PC-3 (cell line): ENCODE measurements at regions not wholly inside any gene's neighbourhood (a gene's known extent, or its start where the extent isn't known, plus 50 kb on each side); places are given as distances from the start of the nearest gene placed in this dataset.

Source experiments
- ATAC-seq: fragments of 200-7000 bp; cut with Tn5 transposase; 2 replicates; pipeline ENCODE4 v1.9.1; 2020; ENCODE audit warnings: mild to moderate bottlenecking, moderate library complexity
- BruUV-seq: library from RNA; stranded (reverse); fragments of 400-500 nt; replicated peaks from 2 replicates; lab custom pipeline; 2021; lab: Mats Ljungman, UMichigan
- CTCF ChIA-PET: fragments of 300-600 bp; sonication (Branson Sonifier 250); formaldehyde crosslinking; loops from one replicate; lab custom pipeline; 2022; ENCODE audit warnings: antibody characterized with exemption; lab: Charles Lee
- POLR2A ChIA-PET: fragments of 300-600 bp; sonication (Branson Sonifier 250); formaldehyde crosslinking; loops from one replicate; lab custom pipeline; 2022; ENCODE audit warnings: antibody characterized with exemption; ENCODE audit not compliant: unreplicated experiment; lab: Charles Lee
- DNase-seq: peaks from one replicate; pipeline ENCODE4 v3.0.0-alpha.2; 2015
- H2AFZ ChIP-seq: fragments of 300-600 bp; sonication (generic); 2 replicates; pipeline ENCODE4 v1.6.0; 2016; ENCODE audit warnings: antibody characterized with exemption, low read length
- H3F3A ChIP-seq: fragments of 300-600 bp; sonication (generic); one replicate; pipeline ENCODE4 v1.6.0; 2017; ENCODE audit warnings: antibody characterized with exemption, low read length, control low read depth, mild to moderate bottlenecking; ENCODE audit not compliant: unreplicated experiment
- H3K27ac ChIP-seq: fragments of 300-600 bp; sonication (generic); 2 replicates; pipeline ENCODE4 v1.5.1; 2016; ENCODE audit warnings: mild to moderate bottlenecking, low read length
- H3K27me3 ChIP-seq: fragments of 300-600 bp; sonication (generic); 2 replicates; pipeline ENCODE4 v1.6.1; 2016; ENCODE audit warnings: low read length, mixed read lengths
- H3K36me3 ChIP-seq: fragments of 300-600 bp; sonication (generic); 2 replicates; pipeline ENCODE4 v1.6.1; 2016; ENCODE audit warnings: low read depth, mixed run types, low read length, mixed read lengths
- H3K4me1 ChIP-seq: fragments of 300-600 bp; sonication (generic); 2 replicates; pipeline ENCODE4 v1.5.1; 2016; ENCODE audit warnings: low read length; ENCODE audit not compliant: insufficient read depth
- H3K4me2 ChIP-seq: fragments of 300-600 bp; sonication (generic); 2 replicates; pipeline ENCODE4 v1.6.0; 2016; ENCODE audit warnings: low read length
- H3K4me3 ChIP-seq: fragments of 300-600 bp; sonication (generic); 2 replicates; pipeline ENCODE4 v1.5.1; 2016; ENCODE audit warnings: mild to moderate bottlenecking, low read length, mixed read lengths
- H3K79me2 ChIP-seq: fragments of 300-600 bp; sonication (generic); 2 replicates; pipeline ENCODE4 v1.6.1; 2017; ENCODE audit warnings: low read length, mixed read lengths
- H3K9ac ChIP-seq: fragments of 300-600 bp; sonication (generic); 2 replicates; pipeline ENCODE4 v1.6.0; 2016; ENCODE audit warnings: mild to moderate bottlenecking, low read length
- H3K9me2 ChIP-seq: fragments of 300-600 bp; sonication (generic); replicated peaks from 2 replicates; pipeline ENCODE4 v1.6.1; 2016; ENCODE audit warnings: mixed run types, low read length, mixed read lengths
- H3K9me3 ChIP-seq: fragments of 300-600 bp; sonication (generic); 2 replicates; pipeline ENCODE4 v1.6.1; 2016; ENCODE audit warnings: low read length, mixed read lengths
- H4K20me1 ChIP-seq: fragments of 300-600 bp; sonication (generic); 2 replicates; pipeline ENCODE4 v1.6.1; 2016; ENCODE audit warnings: low read length, mixed read lengths
- EZH2 ChIP-seq: fragments of 300-600 bp; sonication (generic); IDR thresholded peaks from one replicate; pipeline ENCODE4 v1.6.1; 2017; ENCODE audit warnings: antibody characterized with exemption, mild to moderate bottlenecking, low read length; ENCODE audit not compliant: unreplicated experiment
- EZH2phosphoT487 ChIP-seq: fragments of 300-600 bp; sonication (generic); IDR thresholded peaks from 2 replicates; pipeline ENCODE4 v1.6.1; 2018; ENCODE audit warnings: mild to moderate bottlenecking, antibody characterized with exemption, low read length, borderline replicate concordance
- intact Hi-C: fragments of 100-400 bp; cut with micrococcal nuclease; formaldehyde crosslinking; loops from 2 replicates; pipeline ENCODE4 v1.9.0; 2023
- TF ChIP-seq, protein P1 (sequence below): fragments of 300-600 bp; sonication (generic); conservative IDR thresholded peaks from 2 replicates; pipeline ENCODE4 v1.5.1; 2017; ENCODE audit warnings: antibody characterized with exemption, low read depth, mild to moderate bottlenecking, low read length

DNA sequence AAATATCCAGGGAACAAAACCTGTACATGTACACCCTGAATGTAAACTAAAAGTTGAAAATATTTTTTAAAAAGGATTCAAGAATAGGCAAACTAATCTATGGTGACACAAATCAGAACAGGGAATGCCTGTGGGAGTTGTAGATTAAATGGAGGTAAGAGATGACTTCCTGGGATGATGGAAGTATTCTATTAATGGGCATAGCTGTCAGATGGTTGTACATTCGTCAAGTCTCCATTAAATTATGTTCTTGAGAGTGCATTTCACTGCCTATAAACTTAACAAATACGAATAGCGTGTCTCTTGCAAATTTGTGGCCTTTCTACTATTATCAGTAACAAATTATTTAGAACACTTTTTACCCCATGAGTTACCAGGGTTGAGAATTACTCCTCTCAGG lies 207.0 kb downstream of the HNMT start:
- Histone ChIP-seq H3K79me2 (no peaks in the 10 kb centered on the region), H3K4me1 (no peaks in the 10 kb centered on the region), H3K9me2 (0 out of 2 replicates have a peak, but pooled peaks cover 6% of the 10 kb centered on the region), H3K4me3 (no peak overlapping the region), H3K27ac (no peak overlapping the region), H2AFZ (no peak overlapping the region), H4K20me1 (no peaks in the 10 kb centered on the region), H3F3A (no peaks in the 10 kb centered on the region), H3K4me2 (no peak overlapping the region), H3K27me3 (no peaks in the 10 kb centered on the region), H3K36me3 (no peaks in the 10 kb centered on the region), H3K9me3 (no peaks in the 10 kb centered on the region), H3K9ac (no peak overlapping the region)
- TF ChIP-seq EZH2phosphoT487 (no peak), EZH2 (no peak)
- TF ChIP-seq, protein P1, sequence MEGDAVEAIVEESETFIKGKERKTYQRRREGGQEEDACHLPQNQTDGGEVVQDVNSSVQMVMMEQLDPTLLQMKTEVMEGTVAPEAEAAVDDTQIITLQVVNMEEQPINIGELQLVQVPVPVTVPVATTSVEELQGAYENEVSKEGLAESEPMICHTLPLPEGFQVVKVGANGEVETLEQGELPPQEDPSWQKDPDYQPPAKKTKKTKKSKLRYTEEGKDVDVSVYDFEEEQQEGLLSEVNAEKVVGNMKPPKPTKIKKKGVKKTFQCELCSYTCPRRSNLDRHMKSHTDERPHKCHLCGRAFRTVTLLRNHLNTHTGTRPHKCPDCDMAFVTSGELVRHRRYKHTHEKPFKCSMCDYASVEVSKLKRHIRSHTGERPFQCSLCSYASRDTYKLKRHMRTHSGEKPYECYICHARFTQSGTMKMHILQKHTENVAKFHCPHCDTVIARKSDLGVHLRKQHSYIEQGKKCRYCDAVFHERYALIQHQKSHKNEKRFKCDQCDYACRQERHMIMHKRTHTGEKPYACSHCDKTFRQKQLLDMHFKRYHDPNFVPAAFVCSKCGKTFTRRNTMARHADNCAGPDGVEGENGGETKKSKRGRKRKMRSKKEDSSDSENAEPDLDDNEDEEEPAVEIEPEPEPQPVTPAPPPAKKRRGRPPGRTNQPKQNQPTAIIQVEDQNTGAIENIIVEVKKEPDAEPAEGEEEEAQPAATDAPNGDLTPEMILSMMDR, result no peak
- intact Hi-C loops, result no loop called here
- ATAC-seq, result no peak
- POLR2A ChIA-PET, result no interaction called here
- no peak for DNase-seq
- CTCF ChIA-PET, result no interaction called here
- BruUV-seq, result no TSS peak

DNA sequence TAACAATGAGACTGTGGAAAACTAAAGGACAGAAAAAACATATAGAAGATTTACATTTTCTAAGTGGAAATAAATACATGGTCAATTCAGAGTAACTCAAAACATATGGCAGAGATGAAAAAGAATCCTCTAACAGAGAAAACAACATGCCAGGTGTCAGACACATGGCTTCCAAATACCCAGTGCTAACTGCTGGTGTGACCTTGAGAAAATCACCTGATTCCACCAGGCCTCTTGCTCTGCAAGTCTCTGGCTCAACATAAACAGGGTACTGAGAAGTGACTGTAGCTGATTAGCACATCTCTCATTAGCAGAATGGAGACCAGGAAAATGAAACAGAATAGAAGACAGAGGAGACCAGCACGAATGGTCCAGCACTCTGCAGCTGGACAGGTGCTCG lies 210.8 kb downstream of the HNMT start:
- no peaks in the 10 kb centered on the region for H3K4me1 ChIP-seq
- intact Hi-C loops, result no loop called here
- no peak overlapping the region for H3K27ac ChIP-seq
- DNase-seq (no peak), ATAC-seq (no peak)
- H3K9ac ChIP-seq, result no peak overlapping the region
- H3F3A ChIP-seq, result no peaks in the 10 kb centered on the region
- no peaks in the 10 kb centered on the region for H3K9me3 ChIP-seq
- no TSS peak for BruUV-seq
- H2AFZ ChIP-seq, result no peak overlapping the region
- H3K4me2 ChIP-seq, result no peak overlapping the region
- POLR2A ChIA-PET, result no interaction called here
- H4K20me1 ChIP-seq, result no peaks in the 10 kb centered on the region
- no peak overlapping the region for H3K4me3 ChIP-seq
- CTCF ChIA-PET, result no interaction called here
- TF ChIP-seq EZH2, result no peak
- TF ChIP-seq, protein P1, result no peak
- TF ChIP-seq EZH2phosphoT487, result no peak
- H3K27me3 ChIP-seq, result no peaks in the 10 kb centered on the region
- H3K9me2 ChIP-seq, result no peaks in the 10 kb centered on the region
- H3K79me2 ChIP-seq, result no peaks in the 10 kb centered on the region
- H3K36me3 ChIP-seq, result no peaks in the 10 kb centered on the region

DNA sequence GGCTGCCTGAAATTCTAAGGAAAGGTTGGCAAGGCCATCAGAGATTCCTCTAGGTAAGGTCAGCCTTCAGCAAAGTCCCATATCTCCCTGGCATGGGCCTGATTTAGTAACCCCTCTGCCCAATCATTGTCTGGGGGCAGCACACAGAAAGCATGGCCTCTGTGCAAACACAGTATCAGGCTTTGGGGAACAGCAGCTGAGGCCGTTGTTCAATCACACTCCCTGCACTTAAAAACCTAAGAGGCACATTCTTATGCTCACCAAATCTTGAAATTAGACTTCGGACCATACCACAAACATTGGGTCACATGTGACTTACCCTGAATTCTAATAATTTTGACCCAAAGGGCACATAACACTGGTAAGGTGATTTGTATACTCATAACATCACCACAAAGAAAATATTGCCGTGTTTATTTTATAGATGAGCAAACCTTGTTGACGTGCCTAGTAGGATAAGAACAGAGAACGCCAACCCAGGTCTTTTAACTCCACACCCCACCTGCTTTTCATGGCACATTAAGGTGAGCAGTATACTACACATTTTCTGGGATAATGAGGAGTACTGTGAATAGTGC lies 212.7 kb downstream of the HNMT start:
- BruUV-seq, result no TSS peak
- H3K9ac ChIP-seq, result no peak overlapping the region
- POLR2A ChIA-PET, result no interaction called here
- no peaks in the 10 kb centered on the region for H3K27me3 ChIP-seq
- no peaks in the 10 kb centered on the region for H3K9me2 ChIP-seq
- no peaks in the 10 kb centered on the region for H3F3A ChIP-seq
- no peak overlapping the region for H2AFZ ChIP-seq
- no peaks in the 10 kb centered on the region for H3K79me2 ChIP-seq
- CTCF ChIA-PET, result no interaction called here
- H3K36me3 ChIP-seq, result no peaks in the 10 kb centered on the region
- ATAC-seq (peak; percentile 31; the same call in 1 of the 2 replicates), DNase-seq (no peak)
- no peaks in the 10 kb centered on the region for H4K20me1 ChIP-seq
- H3K4me2 ChIP-seq, result no peak overlapping the region
- no peaks in the 10 kb centered on the region for H3K4me1 ChIP-seq
- no peak for TF ChIP-seq EZH2phosphoT487
- TF ChIP-seq, protein P1, result no peak
- intact Hi-C loops, result no loop called here
- no peaks in the 10 kb centered on the region for H3K9me3 ChIP-seq
- no peak overlapping the region for H3K4me3 ChIP-seq
- no peak overlapping the region for H3K27ac ChIP-seq
